Suprapubic skin (tissue), 4 donors: ENCODE measurements at regions not wholly inside any gene's neighbourhood (a gene's known extent, or its start where the extent isn't known, plus 50 kb on each side); places are given as distances from the start of the nearest gene placed in this dataset.

Source experiments
- EP300 ChIP-seq: sonication (generic); formaldehyde crosslinking; IDR thresholded peaks from one replicate; pipeline ENCODE4 v1.6.1; 2017; ENCODE audit warnings: antibody characterized with exemption
- POLR2A ChIP-seq, 2 donors: fragments of 450-650 bp; IDR thresholded peaks; one replicate each; pipeline ENCODE4 v1.6.1; 2017; ENCODE audit warnings: antibody characterized with exemption in 2 of 2, mild to moderate bottlenecking in 2 of 2, moderate library complexity in 2 of 2
- POLR2AphosphoS5 ChIP-seq, 3 donors: sonication (generic); formaldehyde crosslinking; IDR thresholded peaks; one replicate each; pipeline ENCODE4 v1.6.1; 2017; ENCODE audit warnings: antibody characterized with exemption in 3 of 3
- TF ChIP-seq, protein P1 (sequence below), 2 donors: fragments of 200-600 bp in 1 of 2; fragments of 450-650 bp in 1 of 2; sonication (generic) in 1 of 2; IDR thresholded peaks; one replicate each; pipeline ENCODE4 v1.5.1; 2016 to 2019; ENCODE audit warnings: antibody characterized with exemption in 2 of 2, mild to moderate bottlenecking in 1 of 2, moderate library complexity in 1 of 2

DNA sequence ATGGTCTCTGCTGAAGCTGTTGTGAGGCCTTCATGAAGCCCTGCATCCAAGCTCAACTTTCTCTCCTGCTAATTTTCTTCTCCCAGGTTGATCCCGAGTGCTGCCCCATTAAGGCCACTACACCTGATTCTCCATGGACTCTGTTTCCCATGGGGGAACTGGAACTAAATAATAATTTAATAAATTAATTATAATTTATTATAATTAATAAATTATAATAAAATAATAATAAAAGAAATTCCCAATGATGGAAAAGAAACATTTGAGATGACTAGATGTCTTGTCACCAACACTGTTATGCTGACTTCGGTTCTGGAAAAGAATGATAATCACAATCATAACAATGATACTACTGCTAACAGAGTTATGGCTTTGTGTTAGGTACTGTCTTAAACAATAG is 211.2 kb upstream of the ZP4 start:
- TF ChIP-seq, protein P1, sequence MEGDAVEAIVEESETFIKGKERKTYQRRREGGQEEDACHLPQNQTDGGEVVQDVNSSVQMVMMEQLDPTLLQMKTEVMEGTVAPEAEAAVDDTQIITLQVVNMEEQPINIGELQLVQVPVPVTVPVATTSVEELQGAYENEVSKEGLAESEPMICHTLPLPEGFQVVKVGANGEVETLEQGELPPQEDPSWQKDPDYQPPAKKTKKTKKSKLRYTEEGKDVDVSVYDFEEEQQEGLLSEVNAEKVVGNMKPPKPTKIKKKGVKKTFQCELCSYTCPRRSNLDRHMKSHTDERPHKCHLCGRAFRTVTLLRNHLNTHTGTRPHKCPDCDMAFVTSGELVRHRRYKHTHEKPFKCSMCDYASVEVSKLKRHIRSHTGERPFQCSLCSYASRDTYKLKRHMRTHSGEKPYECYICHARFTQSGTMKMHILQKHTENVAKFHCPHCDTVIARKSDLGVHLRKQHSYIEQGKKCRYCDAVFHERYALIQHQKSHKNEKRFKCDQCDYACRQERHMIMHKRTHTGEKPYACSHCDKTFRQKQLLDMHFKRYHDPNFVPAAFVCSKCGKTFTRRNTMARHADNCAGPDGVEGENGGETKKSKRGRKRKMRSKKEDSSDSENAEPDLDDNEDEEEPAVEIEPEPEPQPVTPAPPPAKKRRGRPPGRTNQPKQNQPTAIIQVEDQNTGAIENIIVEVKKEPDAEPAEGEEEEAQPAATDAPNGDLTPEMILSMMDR (IDR thresholded peaks at IDR 0.05), result no peak
- TF ChIP-seq POLR2A (IDR thresholded peaks at IDR 0.05), result no peak
- no peak for TF ChIP-seq POLR2AphosphoS5 (IDR thresholded peaks at IDR 0.05)
- no peak for TF ChIP-seq EP300
